ENCODE measurements at regions not wholly inside any gene's neighbourhood (a gene's known extent, or its start where the extent isn't known, plus 50 kb on each side); places are given as distances from the start of the nearest gene placed in this dataset.

DNA sequence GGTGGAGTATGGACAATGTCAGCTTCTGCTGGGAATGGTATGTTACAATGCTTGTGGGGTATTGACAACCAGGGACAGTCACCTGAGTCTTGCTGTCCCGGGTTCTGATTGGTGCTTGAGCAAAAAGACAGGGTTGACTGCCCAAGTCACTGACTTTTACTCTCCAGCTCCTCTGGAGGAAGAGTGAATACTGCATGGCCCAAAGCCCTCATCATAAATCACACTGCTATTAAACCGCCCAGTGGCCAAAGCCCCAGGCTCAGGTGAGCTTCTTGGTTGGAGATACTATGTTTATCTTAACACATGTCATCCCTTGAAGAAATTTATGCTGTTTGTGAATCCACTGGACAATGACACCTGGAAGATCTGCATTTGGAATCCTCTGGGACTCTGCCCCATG, 90.0 kb upstream of the IGFBP3 start:
- peaks cover 24% of the 10 kb centered on the region for H3K4me1 Mint-ChIP-seq
- DNase-seq (ENCODE audit: low spot score) = no peak
- no peaks in the 10 kb centered on the region for H3K27me3 Mint-ChIP-seq (ENCODE audit: low read depth)
- ChIA-PET POLR2A (no interaction called here), CTCF (interaction anchor here (1.0 kb wide), 1 partner anchor 89 kb away, joined by 4 read pairs; no protein-coding TSS in a partner anchor)
- ATAC-seq = peak; percentile 25
- no peak overlapping the region for H3K4me3 Mint-ChIP-seq
- no peaks in the 10 kb centered on the region for H3K36me3 Mint-ChIP-seq
- no peak overlapping the region for H3K27ac Mint-ChIP-seq
- TF ChIP-seq NR1H2 (CRISPR knock-in tag; IDR thresholded peaks at IDR 0.05) (no peak), KAT7 (CRISPR knock-in tag; IDR thresholded peaks at IDR 0.05; ENCODE audit: borderline replicate concordance) (no peak), OVOL2 (CRISPR knock-in tag; IDR thresholded peaks at IDR 0.05; ENCODE audit: borderline replicate concordance) (no peak), ZNF317 (CRISPR knock-in tag; IDR thresholded peaks at IDR 0.05; ENCODE audit: borderline replicate concordance, low read depth) (no peak), FOXK1 (CRISPR knock-in tag; IDR thresholded peaks at IDR 0.05) (no peak), RELA (CRISPR knock-in tag; IDR thresholded peaks at IDR 0.05; ENCODE audit: borderline replicate concordance) (no peak), ZNF671 (CRISPR knock-in tag; IDR thresholded peaks at IDR 0.05) (no peak), JAZF1 (CRISPR knock-in tag; IDR thresholded peaks at IDR 0.05) (no peak)
- TF ChIP-seq, protein P1, sequence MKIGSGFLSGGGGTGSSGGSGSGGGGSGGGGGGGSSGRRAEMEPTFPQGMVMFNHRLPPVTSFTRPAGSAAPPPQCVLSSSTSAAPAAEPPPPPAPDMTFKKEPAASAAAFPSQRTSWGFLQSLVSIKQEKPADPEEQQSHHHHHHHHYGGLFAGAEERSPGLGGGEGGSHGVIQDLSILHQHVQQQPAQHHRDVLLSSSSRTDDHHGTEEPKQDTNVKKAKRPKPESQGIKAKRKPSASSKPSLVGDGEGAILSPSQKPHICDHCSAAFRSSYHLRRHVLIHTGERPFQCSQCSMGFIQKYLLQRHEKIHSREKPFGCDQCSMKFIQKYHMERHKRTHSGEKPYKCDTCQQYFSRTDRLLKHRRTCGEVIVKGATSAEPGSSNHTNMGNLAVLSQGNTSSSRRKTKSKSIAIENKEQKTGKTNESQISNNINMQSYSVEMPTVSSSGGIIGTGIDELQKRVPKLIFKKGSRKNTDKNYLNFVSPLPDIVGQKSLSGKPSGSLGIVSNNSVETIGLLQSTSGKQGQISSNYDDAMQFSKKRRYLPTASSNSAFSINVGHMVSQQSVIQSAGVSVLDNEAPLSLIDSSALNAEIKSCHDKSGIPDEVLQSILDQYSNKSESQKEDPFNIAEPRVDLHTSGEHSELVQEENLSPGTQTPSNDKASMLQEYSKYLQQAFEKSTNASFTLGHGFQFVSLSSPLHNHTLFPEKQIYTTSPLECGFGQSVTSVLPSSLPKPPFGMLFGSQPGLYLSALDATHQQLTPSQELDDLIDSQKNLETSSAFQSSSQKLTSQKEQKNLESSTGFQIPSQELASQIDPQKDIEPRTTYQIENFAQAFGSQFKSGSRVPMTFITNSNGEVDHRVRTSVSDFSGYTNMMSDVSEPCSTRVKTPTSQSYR (CRISPR knock-in tag; IDR thresholded peaks at IDR 0.05) = no peak
- TF ChIP-seq, protein P2, sequence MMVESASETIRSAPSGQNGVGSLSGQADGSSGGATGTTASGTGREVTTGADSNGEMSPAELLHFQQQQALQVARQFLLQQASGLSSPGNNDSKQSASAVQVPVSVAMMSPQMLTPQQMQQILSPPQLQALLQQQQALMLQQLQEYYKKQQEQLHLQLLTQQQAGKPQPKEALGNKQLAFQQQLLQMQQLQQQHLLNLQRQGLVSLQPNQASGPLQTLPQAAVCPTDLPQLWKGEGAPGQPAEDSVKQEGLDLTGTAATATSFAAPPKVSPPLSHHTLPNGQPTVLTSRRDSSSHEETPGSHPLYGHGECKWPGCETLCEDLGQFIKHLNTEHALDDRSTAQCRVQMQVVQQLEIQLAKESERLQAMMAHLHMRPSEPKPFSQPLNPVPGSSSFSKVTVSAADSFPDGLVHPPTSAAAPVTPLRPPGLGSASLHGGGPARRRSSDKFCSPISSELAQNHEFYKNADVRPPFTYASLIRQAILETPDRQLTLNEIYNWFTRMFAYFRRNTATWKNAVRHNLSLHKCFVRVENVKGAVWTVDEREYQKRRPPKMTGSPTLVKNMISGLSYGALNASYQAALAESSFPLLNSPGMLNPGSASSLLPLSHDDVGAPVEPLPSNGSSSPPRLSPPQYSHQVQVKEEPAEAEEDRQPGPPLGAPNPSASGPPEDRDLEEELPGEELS (CRISPR knock-in tag; IDR thresholded peaks at IDR 0.05) = no peak
- TF ChIP-seq, protein P3, sequence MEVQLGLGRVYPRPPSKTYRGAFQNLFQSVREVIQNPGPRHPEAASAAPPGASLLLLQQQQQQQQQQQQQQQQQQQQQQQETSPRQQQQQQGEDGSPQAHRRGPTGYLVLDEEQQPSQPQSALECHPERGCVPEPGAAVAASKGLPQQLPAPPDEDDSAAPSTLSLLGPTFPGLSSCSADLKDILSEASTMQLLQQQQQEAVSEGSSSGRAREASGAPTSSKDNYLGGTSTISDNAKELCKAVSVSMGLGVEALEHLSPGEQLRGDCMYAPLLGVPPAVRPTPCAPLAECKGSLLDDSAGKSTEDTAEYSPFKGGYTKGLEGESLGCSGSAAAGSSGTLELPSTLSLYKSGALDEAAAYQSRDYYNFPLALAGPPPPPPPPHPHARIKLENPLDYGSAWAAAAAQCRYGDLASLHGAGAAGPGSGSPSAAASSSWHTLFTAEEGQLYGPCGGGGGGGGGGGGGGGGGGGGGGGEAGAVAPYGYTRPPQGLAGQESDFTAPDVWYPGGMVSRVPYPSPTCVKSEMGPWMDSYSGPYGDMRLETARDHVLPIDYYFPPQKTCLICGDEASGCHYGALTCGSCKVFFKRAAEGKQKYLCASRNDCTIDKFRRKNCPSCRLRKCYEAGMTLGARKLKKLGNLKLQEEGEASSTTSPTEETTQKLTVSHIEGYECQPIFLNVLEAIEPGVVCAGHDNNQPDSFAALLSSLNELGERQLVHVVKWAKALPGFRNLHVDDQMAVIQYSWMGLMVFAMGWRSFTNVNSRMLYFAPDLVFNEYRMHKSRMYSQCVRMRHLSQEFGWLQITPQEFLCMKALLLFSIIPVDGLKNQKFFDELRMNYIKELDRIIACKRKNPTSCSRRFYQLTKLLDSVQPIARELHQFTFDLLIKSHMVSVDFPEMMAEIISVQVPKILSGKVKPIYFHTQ (CRISPR knock-in tag; IDR thresholded peaks at IDR 0.05) = no peak
- H3K9me3 Mint-ChIP-seq = peaks cover 12% of the 10 kb centered on the region

DNA sequence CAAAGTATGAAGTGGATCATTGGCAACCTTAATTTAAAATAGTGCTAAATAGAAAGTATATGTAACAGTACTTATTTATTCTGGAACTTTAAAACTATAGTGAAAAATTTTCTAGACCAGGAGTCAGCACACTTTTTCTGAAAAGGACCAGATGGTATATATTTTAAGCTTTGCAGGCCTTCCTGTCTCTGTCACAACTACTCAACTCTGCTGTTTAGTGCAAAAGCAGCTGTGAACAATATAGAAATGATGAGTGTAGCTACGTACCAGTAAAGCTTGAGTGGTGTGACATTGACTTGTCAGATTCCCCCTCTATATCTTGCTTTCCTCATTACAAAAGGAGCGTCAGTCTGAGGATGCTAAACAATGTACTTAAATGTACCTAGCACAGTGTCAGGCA, 88.1 kb upstream of the IGFBP3 start:
- H3K27me3 Mint-ChIP-seq (ENCODE audit: low read depth) = no peaks in the 10 kb centered on the region
- H3K27ac Mint-ChIP-seq = no peak overlapping the region
- no peak for DNase-seq (ENCODE audit: low spot score)
- H3K4me3 Mint-ChIP-seq = no peak overlapping the region
- peaks cover 11% of the 10 kb centered on the region for H3K4me1 Mint-ChIP-seq
- peaks cover 11% of the 10 kb centered on the region for H3K9me3 Mint-ChIP-seq
- TF ChIP-seq FOXJ3 (CRISPR knock-in tag; IDR thresholded peaks at IDR 0.05; ENCODE audit: borderline replicate concordance) = no peak
- TF ChIP-seq ZNF423 (CRISPR knock-in tag; IDR thresholded peaks at IDR 0.05) = no peak
- TF ChIP-seq KAT7 (CRISPR knock-in tag; IDR thresholded peaks at IDR 0.05; ENCODE audit: borderline replicate concordance) = no peak
- no peak for TF ChIP-seq ESRRA (CRISPR knock-in tag; IDR thresholded peaks at IDR 0.05; ENCODE audit: borderline replicate concordance)
- TF ChIP-seq CREB1 (CRISPR knock-in tag; IDR thresholded peaks at IDR 0.05) = no peak
- TF ChIP-seq, protein P4, sequence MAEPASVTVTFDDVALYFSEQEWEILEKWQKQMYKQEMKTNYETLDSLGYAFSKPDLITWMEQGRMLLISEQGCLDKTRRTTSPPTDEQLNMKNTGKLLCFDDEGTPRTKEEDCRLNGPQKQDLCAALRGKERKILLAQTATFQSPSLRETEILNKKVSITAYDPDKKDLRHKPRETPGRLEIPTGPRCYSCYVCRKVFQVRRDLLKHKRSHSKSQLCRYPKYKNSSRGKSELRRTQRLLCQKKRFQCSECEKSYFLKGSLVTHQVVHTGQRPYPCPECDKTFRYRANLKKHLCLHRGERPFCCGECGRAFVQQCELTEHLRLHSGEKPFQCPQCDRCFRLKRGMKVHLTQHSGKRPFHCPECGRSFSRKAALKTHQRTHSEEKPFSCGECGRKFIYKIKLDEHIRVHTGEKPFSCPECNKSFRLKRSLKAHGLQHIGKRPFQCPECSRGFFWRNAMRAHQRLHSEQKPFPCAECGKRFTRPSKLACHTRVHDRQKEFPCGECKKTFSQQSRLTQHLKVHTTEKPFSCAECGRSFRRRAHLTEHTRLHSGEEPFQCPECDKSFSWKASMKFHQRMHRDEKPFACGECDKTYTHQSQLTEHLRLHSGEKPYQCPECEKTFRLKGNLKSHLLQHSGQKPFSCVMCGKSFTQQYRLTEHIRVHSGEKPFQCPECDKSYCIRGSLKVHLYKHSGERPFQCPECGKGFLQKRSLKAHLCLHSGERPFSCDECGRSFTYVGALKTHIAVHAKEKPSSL (CRISPR knock-in tag; conservative IDR thresholded peaks at IDR 0.05) = no peak
- TF ChIP-seq RORB (CRISPR knock-in tag; IDR thresholded peaks at IDR 0.05) = no peak
- TF ChIP-seq, protein P5, sequence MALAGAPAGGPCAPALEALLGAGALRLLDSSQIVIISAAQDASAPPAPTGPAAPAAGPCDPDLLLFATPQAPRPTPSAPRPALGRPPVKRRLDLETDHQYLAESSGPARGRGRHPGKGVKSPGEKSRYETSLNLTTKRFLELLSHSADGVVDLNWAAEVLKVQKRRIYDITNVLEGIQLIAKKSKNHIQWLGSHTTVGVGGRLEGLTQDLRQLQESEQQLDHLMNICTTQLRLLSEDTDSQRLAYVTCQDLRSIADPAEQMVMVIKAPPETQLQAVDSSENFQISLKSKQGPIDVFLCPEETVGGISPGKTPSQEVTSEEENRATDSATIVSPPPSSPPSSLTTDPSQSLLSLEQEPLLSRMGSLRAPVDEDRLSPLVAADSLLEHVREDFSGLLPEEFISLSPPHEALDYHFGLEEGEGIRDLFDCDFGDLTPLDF (CRISPR knock-in tag; IDR thresholded peaks at IDR 0.05) = no peak
- no peak for ATAC-seq
- H3K36me3 Mint-ChIP-seq = no peaks in the 10 kb centered on the region
- CTCF ChIA-PET = no interaction called here
- POLR2A ChIA-PET = no interaction called here
